Naive thymus-derived CD8-positive, alpha-beta T cell (primary cell): ENCODE measurements at regions not wholly inside any gene's neighbourhood (a gene's known extent, or its start where the extent isn't known, plus 50 kb on each side); places are given as distances from the start of the nearest gene placed in this dataset.

Source experiments
- ATAC-seq, 2 donors: fragments of 150-1000 bp; cut with Tn5 transposase in 1 of 2; sonication (Bioruptor Pico), chemical (Tn5 transposase) in 1 of 2; 1 replicate in 1 of 2; 2 replicates in 1 of 2; pipeline ENCODE4 v1.10.0; 2021; ENCODE audit warnings: mild to moderate bottlenecking in 2 of 2, moderate library complexity in 2 of 2
- POLR2A ChIA-PET: fragments of 350-600 bp; sonication (Branson Sonifier 250); formaldehyde crosslinking; loops from one replicate; lab custom pipeline; 2021; ENCODE audit warnings: antibody characterized with exemption; lab: Charles Lee
- DNase-seq, 10 donors: peaks; one replicate each; pipeline versions ENCODE4 v3.0.0 to v3.0.0-alpha.2; 2020 to 2022
- H3K27ac Mint-ChIP-seq, 10 donors: one replicate each; pipeline ENCODE4 v1.8.0; 2020 to 2022; ENCODE audit warnings: mild to moderate bottlenecking in 10 of 10, mixed read lengths in 10 of 10, moderate library complexity in 4 of 10, inconsistent platforms in 1 of 10
- H3K27me3 Mint-ChIP-seq, 5 donors: one replicate each; pipeline ENCODE4 v1.8.0; 2021 to 2022; ENCODE audit warnings: mixed read lengths in 5 of 5
- H3K36me3 Mint-ChIP-seq, 3 donors: one replicate each; pipeline ENCODE4 v1.8.0; 2020 to 2022; ENCODE audit warnings: mixed read lengths in 3 of 3, mild to moderate bottlenecking in 2 of 3, inconsistent platforms in 1 of 3
- H3K4me1 Mint-ChIP-seq, 4 donors: one replicate each; pipeline ENCODE4 v1.8.0; 2021 to 2022; ENCODE audit warnings: mixed read lengths in 4 of 4
- H3K4me3 Mint-ChIP-seq, 10 donors: one replicate each; pipeline ENCODE4 v1.8.0; 2020 to 2022; ENCODE audit warnings: mild to moderate bottlenecking in 10 of 10, mixed read lengths in 10 of 10, moderate library complexity in 6 of 10, inconsistent platforms in 1 of 10
- H3K9me3 Mint-ChIP-seq, 9 donors: one replicate each; pipeline ENCODE4 v1.8.0; 2020 to 2022; ENCODE audit warnings: mixed read lengths in 9 of 9, mild to moderate bottlenecking in 3 of 9, inconsistent platforms in 1 of 9, moderate library complexity in 1 of 9

- Mint-ChIP-seq H3K27me3 (peaks cover 0 to 4% (median 1%) of the 10 kb centered on the region in 5 donors), H3K27ac (no peak overlapping the region), H3K36me3 (no peaks in the 10 kb centered on the region), H3K4me1 (no peaks in the 10 kb centered on the region), H3K4me3 (no peak overlapping the region), H3K9me3 (peaks cover 0 to 1% (median 0%) of the 10 kb centered on the region in 9 donors)
- DNase-seq (no peak), ATAC-seq (no peak)
- POLR2A ChIA-PET: no interaction called here
Observed at GRCh38 chr2:147390475-147390874, 454.4 kb upstream of the ACVR2A start.

GRCh38 chr2:147389218-147389617 lies 455.6 kb upstream of the ACVR2A start:
- H3K4me3 Mint-ChIP-seq: no peak overlapping the region
- H3K27ac Mint-ChIP-seq: no peak overlapping the region
- POLR2A ChIA-PET: no interaction called here
- ATAC-seq: no peak
- no peaks in the 10 kb centered on the region for H3K36me3 Mint-ChIP-seq
- peaks cover 0 to 4% (median 1%) of the 10 kb centered on the region in 5 donors for H3K27me3 Mint-ChIP-seq
- peaks cover 0 to 1% (median 0%) of the 10 kb centered on the region in 9 donors for H3K9me3 Mint-ChIP-seq
- H3K4me1 Mint-ChIP-seq: no peaks in the 10 kb centered on the region
- no peak for DNase-seq

- POLR2A ChIA-PET: no interaction called here
- Mint-ChIP-seq H3K9me3 (peaks cover 0 to 1% (median 0%) of the 10 kb centered on the region in 9 donors), H3K4me3 (no peak overlapping the region), H3K27me3 (peaks cover 0 to 4% (median 1%) of the 10 kb centered on the region in 5 donors), H3K36me3 (no peaks in the 10 kb centered on the region), H3K27ac (no peak overlapping the region), H3K4me1 (no peaks in the 10 kb centered on the region)
- DNase-seq (no peak), ATAC-seq (no peak)
Observed at GRCh38 chr2:147388217-147388616, 456.6 kb upstream of the ACVR2A start.

- Mint-ChIP-seq H3K27me3 (peaks cover 0 to 4% (median 1%) of the 10 kb centered on the region in 5 donors), H3K36me3 (no peaks in the 10 kb centered on the region), H3K9me3 (peaks cover 0 to 1% (median 0%) of the 10 kb centered on the region in 9 donors), H3K27ac (no peak overlapping the region), H3K4me3 (no peak overlapping the region), H3K4me1 (no peaks in the 10 kb centered on the region)
- no peak for DNase-seq
- POLR2A ChIA-PET: no interaction called here
- no peak for ATAC-seq
Observed at GRCh38 chr2:147386284-147386683, 458.5 kb upstream of the ACVR2A start.

- Mint-ChIP-seq H3K9me3 (peaks cover 0 to 1% (median 0%) of the 10 kb centered on the region in 9 donors), H3K27ac (no peak overlapping the region), H3K4me1 (no peaks in the 10 kb centered on the region), H3K36me3 (no peaks in the 10 kb centered on the region), H3K4me3 (no peak overlapping the region), H3K27me3 (peaks cover 0 to 4% (median 1%) of the 10 kb centered on the region in 5 donors)
- DNase-seq (no peak), ATAC-seq (no peak)
- POLR2A ChIA-PET: no interaction called here
Observed at GRCh38 chr2:147385600-147385999, 459.2 kb upstream of the ACVR2A start.

GRCh38 chr2:147384659-147385058 lies 460.2 kb upstream of the ACVR2A start:
- no peaks in the 10 kb centered on the region for H3K4me1 Mint-ChIP-seq
- DNase-seq (no peak), ATAC-seq (no peak)
- H3K4me3 Mint-ChIP-seq: no peak overlapping the region
- peaks cover 0 to 1% (median 0%) of the 10 kb centered on the region in 9 donors for H3K9me3 Mint-ChIP-seq
- POLR2A ChIA-PET: no interaction called here
- no peaks in the 10 kb centered on the region for H3K36me3 Mint-ChIP-seq
- H3K27me3 Mint-ChIP-seq: peaks cover 0 to 4% (median 1%) of the 10 kb centered on the region in 5 donors
- H3K27ac Mint-ChIP-seq: no peak overlapping the region

- POLR2A ChIA-PET: no interaction called here
Observed at GRCh38 chr2:147382322-147382948, 462.4 kb upstream of the ACVR2A start.

GRCh38 chr2:147378403-147378802 lies 466.4 kb upstream of the ACVR2A start:
- DNase-seq: no peak
- POLR2A ChIA-PET: no interaction called here
- Mint-ChIP-seq H3K27me3 (no peaks in the 10 kb centered on the region), H3K4me3 (no peak overlapping the region), H3K9me3 (peaks cover 0 to 4% (median 0%) of the 10 kb centered on the region in 9 donors), H3K36me3 (no peaks in the 10 kb centered on the region), H3K4me1 (no peaks in the 10 kb centered on the region), H3K27ac (no peak overlapping the region)
- no peak for ATAC-seq

More at GRCh38 chr2:147382322-147382948, 462.4 kb upstream of the ACVR2A start:
- no peaks in the 10 kb centered on the region for H3K4me1 Mint-ChIP-seq
- ATAC-seq (no peak), DNase-seq (no peak)
- H3K9me3 Mint-ChIP-seq: peaks cover 0 to 1% (median 0%) of the 10 kb centered on the region in 9 donors
- no peaks in the 10 kb centered on the region for H3K36me3 Mint-ChIP-seq
- no peaks in the 10 kb centered on the region for H3K27me3 Mint-ChIP-seq
- no peak overlapping the region for H3K27ac Mint-ChIP-seq
- no peak overlapping the region for H3K4me3 Mint-ChIP-seq

- ATAC-seq (no peak), DNase-seq (no peak)
- no peak overlapping the region for H3K27ac Mint-ChIP-seq
Observed at GRCh38 chr2:147375073-147375472, 469.8 kb upstream of the ACVR2A start.

DNA sequence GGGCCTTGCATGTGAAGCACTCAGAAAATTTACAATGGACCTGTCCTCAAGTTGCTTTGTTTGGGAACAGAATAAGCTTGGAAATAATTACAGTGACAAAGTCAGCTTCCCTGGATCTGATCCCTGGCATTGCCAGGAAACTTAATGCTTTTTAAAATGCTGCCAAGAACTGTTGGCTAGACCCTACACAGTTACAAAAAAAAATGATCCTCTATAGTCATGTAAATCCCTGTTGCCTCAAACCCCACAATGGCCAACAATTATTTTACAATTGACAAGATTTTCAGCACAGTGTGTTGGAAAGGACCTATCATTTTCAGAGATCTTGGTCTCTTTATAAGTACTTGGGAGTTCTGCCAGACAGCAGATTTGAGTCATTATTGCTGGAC lies 470.4 kb upstream of the ACVR2A start:
- no peak overlapping the region for H3K4me3 Mint-ChIP-seq
- no peaks in the 10 kb centered on the region for H3K27me3 Mint-ChIP-seq
- H3K36me3 Mint-ChIP-seq: no peaks in the 10 kb centered on the region
- POLR2A ChIA-PET: no interaction called here
- no peaks in the 10 kb centered on the region for H3K4me1 Mint-ChIP-seq
- H3K27ac Mint-ChIP-seq: no peak overlapping the region
- ATAC-seq (no peak), DNase-seq (no peak)
- H3K9me3 Mint-ChIP-seq: peaks cover 0 to 4% (median 0%) of the 10 kb centered on the region in 9 donors

More at GRCh38 chr2:147375073-147375472, 469.8 kb upstream of the ACVR2A start:
- POLR2A ChIA-PET: no interaction called here
- peaks cover 0 to 4% (median 0%) of the 10 kb centered on the region in 9 donors for H3K9me3 Mint-ChIP-seq
- no peaks in the 10 kb centered on the region for H3K36me3 Mint-ChIP-seq
- H3K27me3 Mint-ChIP-seq: no peaks in the 10 kb centered on the region
- H3K4me1 Mint-ChIP-seq: no peaks in the 10 kb centered on the region
- no peak overlapping the region for H3K4me3 Mint-ChIP-seq

DNA sequence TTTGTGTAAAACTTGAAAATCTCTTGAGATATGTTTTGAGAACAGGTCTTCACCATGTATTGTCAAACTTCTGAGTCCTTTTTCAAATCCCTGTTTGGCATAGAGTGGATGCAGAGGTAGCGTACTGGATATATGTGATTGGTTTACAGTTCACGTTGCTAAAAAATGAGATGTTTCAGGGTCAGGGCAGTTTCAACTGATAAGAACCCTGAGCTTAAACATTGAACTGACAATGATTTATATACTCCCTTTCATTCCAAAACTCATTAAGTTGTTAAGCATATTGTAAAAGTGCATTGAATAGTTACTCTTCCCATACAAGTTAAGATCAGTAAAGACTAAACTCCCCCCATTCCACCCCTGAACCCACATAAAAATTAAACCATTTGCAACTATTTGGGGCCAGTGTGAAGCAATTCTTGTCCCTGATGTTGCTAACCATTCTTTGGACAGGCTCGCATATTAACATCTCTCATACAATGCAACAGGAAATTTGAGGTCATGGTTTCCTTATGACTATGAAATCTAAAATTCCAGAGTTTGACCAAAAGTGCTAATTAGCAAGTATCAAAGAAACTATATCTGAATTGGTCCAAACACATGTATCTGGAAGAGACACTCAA lies 470.9 kb upstream of the ACVR2A start:
- no peak for DNase-seq
- H3K9me3 Mint-ChIP-seq: peaks cover 0 to 4% (median 0%) of the 10 kb centered on the region in 9 donors
- H3K4me1 Mint-ChIP-seq: no peaks in the 10 kb centered on the region
- ATAC-seq: no peak
- H3K27ac Mint-ChIP-seq: no peak overlapping the region
- H3K27me3 Mint-ChIP-seq: no peaks in the 10 kb centered on the region
- POLR2A ChIA-PET: no interaction called here
- H3K4me3 Mint-ChIP-seq: no peak overlapping the region
- peaks cover 0 to under 1% (median 0%) of the 10 kb centered on the region in 3 donors for H3K36me3 Mint-ChIP-seq

DNA sequence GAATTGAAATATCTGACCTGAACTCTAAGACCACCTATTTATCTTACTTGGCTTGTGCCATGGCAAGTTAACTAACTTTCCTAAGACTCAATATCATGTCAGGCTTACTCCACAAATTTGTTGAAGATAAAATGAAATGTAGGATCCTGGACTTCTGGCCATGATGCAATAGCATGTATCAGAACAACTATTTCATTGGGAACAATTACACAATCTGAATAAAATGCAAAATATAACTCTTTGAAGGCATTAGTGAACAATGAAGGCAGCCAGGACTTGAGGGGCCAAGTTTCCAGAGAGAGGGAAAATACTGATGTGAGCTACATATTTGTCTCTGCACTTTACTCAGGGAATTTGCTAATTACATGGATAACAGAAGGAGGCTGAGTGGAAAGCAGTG lies 476.5 kb upstream of the ACVR2A start:
- Mint-ChIP-seq H3K4me1 (peaks cover 3 to 11% (median 8%) of the 10 kb centered on the region in 4 donors), H3K4me3 (no peak overlapping the region), H3K27me3 (peaks cover 0 to 12% (median 2%) of the 10 kb centered on the region in 5 donors), H3K27ac (peak overlapping the region in 1 of 10 donors; percentile 73), H3K9me3 (peaks cover 0 to 8% (median 2%) of the 10 kb centered on the region in 9 donors), H3K36me3 (peaks cover 0 to 7% (median 4%) of the 10 kb centered on the region in 3 donors)
- no peak for ATAC-seq
- no peak for DNase-seq
- POLR2A ChIA-PET: no interaction called here

- Mint-ChIP-seq H3K9me3 (peaks cover 0 to 8% (median 2%) of the 10 kb centered on the region in 9 donors), H3K36me3 (peaks cover 0 to 7% (median 4%) of the 10 kb centered on the region in 3 donors), H3K4me1 (peaks cover 3 to 11% (median 8%) of the 10 kb centered on the region in 4 donors), H3K4me3 (no peak overlapping the region), H3K27ac (no peak overlapping the region), H3K27me3 (peaks cover 0 to 12% (median 2%) of the 10 kb centered on the region in 5 donors)
- ATAC-seq (no peak), DNase-seq (no peak)
- POLR2A ChIA-PET: no interaction called here
Observed at GRCh38 chr2:147366279-147366678, 478.6 kb upstream of the ACVR2A start.
